ENCODE measurements at regions not wholly inside any gene's neighbourhood (a gene's known extent, or its start where the extent isn't known, plus 50 kb on each side); places are given as distances from the start of the nearest gene placed in this dataset.

GRCh38 chr4:16365036-16365569 is 138.8 kb upstream of the TAPT1 start:
- no peak for DNase-seq

GRCh38 chr4:16360694-16361262 is 134.5 kb upstream of the TAPT1 start:
- no peak for DNase-seq

GRCh38 chr4:16353165-16353564 is 126.9 kb upstream of the TAPT1 start:
- DNase-seq = no peak

DNA sequence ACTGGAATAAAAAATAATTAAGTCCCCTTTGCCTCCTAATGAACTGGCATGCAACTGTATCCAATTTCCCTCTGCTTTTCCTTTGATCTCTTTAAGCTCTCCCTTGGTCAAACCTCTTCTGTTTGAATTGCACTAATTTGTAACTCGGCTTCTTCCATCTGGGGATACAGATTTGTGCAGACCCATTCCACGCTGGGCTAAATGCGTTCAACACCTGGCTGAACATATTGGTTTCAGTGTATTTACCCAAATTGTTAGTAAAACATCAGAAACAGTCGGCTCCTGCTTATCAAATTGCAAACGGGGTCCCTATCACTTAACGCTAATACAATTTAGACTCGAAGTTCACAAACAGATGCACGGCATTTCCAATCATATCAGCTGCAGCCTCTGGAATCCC is 124.9 kb upstream of the TAPT1 start:
- DNase-seq = no peak

DNA sequence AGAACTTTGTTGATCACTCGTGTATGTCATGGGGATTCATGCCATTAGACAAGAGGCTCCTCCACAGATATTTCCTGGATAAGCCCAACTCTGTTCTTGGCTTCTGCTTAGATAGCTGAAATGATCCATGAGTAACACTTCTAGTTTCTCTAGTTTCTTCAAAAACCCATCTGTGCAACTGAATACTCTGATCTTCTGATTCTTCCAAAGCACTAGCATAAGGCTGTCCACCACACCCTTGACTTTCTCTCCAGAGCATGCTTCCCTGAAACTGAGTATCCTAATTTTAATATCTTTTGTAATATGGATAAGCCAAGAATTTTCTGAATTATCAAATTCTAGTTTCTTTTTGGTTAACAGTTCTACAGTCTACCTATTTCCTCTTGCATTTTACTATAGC is 118.6 kb upstream of the TAPT1 start:
- no peak for DNase-seq

DNA sequence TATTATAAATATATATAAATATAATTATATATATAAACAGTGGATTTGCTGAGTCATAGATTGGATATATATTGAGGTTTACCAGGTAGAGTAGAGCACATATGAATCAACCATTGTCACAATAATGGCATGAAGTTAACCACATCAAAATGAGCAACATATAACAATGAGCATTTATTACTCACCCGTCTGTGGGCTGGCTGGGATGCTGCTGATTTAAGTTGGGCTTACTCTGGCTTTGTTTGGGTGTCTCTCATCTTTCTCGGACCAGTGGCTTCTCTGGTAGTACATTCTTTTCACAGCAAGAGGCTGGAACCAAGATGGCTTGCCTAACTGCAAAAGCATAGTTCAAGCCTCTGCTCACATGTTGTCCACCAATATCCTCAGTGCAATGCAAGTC is 111.7 kb upstream of the TAPT1 start:
- no peak for DNase-seq

GRCh38 chr4:16334601-16335000 is 108.3 kb upstream of the TAPT1 start:
- no peak for DNase-seq

GRCh38 chr4:16329797-16330134 is 103.5 kb upstream of the TAPT1 start:
- DNase-seq = no peak

GRCh38 chr4:16329125-16329796 is 103.0 kb upstream of the TAPT1 start:
- DNase-seq = no peak

- DNase-seq = no peak
Measured at GRCh38 chr4:16322183-16322582, 95.9 kb upstream of the TAPT1 start.

GRCh38 chr4:16315456-16315855 is 89.2 kb upstream of the TAPT1 start:
- no peak for DNase-seq

- peak; percentile 2 for DNase-seq
Measured at GRCh38 chr4:16310606-16311005, 84.3 kb upstream of the TAPT1 start.

DNA sequence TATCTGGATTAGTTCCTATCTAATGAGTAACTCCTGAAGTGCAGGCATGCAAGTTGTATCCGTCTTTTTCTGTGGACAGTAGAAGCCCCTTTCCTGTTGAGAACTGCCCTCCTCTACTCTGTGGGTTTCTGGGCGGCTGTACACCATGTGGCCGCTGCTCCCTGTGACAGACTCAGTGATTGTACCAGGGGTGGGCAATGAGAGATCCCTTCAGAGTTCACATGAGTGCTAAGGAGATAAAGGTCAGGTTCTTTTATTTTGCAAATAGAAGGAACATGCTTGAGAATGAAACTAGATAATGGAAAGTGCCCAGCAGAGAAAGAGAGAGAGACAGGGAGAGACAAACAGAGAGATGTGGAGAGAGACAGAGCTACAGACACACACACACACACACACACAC is 76.4 kb upstream of the TAPT1 start:
- no peak for DNase-seq

- no peak for DNase-seq
Measured at GRCh38 chr4:16297003-16297402, 70.7 kb upstream of the TAPT1 start.

GRCh38 chr4:16294455-16294854 is 68.2 kb upstream of the TAPT1 start:
- peak; percentile 41 for DNase-seq

DNA sequence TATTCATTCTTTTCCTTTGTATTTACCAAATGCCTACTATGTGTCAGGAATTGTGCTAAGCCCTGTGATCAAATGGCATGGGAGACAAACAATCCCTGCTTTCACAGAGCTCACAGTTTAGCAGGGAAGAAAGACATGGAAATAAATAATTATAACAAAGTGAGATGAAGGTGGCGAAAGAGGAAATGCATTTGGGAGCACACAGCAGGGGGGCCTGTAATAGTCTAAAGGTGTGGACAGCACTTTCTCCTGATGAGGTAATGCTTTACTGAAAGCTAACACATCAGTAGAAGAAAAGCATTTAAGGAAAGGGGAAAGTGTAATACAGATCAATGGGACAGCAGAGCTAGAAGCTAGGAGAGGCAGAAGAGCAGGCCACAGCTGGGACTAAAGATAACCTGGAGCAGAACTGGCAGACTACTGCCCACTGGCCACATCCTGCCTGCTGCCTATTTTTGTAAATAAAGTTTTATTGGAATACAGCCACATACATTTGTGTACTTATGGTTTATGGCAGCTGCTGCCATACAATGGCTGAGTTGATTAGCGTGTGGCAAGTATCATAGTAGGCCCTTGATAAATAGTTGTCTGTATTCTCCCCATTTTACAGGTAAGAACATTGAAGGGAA is 67.1 kb upstream of the TAPT1 start:
- peak; percentile 16 for DNase-seq

GRCh38 chr4:16292585-16292984 is 66.3 kb upstream of the TAPT1 start:
- no peak for DNase-seq

DNA sequence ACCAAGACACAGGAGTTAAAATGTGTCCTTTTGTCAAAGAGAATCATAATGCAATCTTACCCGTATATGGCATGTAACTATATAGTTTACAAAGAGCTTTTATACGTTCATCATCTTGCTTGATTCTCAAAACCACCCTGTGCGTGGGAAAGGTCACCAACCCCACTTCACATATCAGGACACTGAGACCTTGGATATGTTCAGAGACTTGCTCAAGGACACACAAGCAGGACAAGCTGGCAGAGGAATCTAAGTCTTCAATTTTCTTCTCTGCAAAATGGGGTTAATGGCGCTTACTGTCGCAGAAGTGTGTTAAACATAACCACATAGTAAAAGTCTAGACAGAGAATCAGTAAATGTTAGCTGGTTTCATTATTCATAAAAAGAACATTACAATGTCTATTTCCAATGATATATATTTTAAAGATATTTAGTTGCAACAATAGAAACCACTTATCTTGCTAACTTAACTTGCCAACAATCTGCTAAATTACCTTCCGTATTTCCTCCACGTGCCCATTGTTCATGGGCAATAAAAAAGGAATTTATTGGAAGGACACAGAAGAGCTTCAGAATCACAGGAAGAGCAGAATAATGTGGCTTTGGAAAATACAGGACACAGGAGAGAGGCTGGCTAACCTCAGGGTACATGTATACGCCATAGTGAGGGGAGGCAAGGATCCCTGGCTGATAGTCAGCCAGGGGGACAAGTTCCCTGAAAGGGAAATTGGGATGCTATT is 64.6 kb upstream of the TAPT1 start:
- DNase-seq = no peak

- DNase-seq = peak; percentile 72
Measured at GRCh38 chr4:16289897-16290554, 63.8 kb upstream of the TAPT1 start.

DNA sequence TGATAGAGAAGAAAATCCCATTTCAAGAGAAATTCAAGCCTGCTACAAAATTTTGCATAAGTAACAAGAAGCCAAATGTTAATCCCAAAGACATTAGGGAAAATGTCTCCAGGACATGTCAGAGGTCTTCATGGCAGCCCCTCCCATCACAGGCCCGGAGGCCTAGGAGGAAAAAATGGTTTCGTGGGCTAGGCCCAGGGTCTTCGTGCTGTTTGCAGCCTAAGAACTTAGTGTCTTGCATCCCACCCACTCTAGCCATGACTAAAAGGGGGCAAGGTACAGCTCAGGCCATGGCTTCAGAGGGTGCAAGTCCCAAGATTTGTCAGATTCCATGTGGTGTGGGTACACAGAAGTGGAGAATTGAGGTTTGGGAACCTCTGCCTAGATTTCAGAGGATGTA is 57.8 kb upstream of the TAPT1 start:
- no peak for DNase-seq

GRCh38 chr4:16278178-16278577 is 51.9 kb upstream of the TAPT1 start:
- no peak for DNase-seq

Measured in hematopoietic multipotent progenitor cell treated with erythropoietin and hydrocortisone succinate and interleukin-3 and kit ligand, for 6 days (in vitro differentiated cells).